ENCODE measurements at regions not wholly inside any gene's neighbourhood (a gene's known extent, or its start where the extent isn't known, plus 50 kb on each side); places are given as distances from the start of the nearest gene placed in this dataset.

DNA sequence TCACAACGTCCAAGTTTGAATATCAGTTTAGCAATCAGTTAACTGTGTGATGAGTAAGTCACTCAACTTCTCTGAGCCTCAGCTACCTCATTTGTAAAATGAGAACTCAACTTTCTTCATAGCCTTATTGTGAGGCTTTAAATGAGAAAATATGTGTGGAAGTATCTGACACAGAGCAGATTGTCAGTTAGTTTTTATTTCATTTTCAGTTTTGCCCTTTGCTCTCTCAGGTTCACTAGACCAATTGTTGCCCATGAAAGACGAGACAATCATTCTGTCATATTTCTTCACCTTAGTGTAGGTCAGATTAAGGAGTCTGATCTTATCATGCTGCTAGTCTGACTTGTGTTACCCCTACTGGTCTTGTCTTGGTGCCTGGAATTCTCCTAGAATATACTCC lies 232.8 kb upstream of the PTBP2 start:
- TF ChIP-seq CTCF (tag by site-specific recombination; IDR thresholded peaks at IDR 0.05) (no peak), PRDM1 (tag by site-specific recombination; IDR thresholded peaks at IDR 0.05) (no peak), ZNF292 (tag by site-specific recombination; IDR thresholded peaks at IDR 0.05; ENCODE audit: borderline replicate concordance, low read depth) (no peak), GLI4 (tag by site-specific recombination; IDR thresholded peaks at IDR 0.05) (no peak)

All from HEK293 (cell line).